ENCODE measurements at regions not wholly inside any gene's neighbourhood (a gene's known extent, or its start where the extent isn't known, plus 50 kb on each side); places are given as distances from the start of the nearest gene placed in this dataset.
A peak's percentile ranks its signal among the peaks of the same experiment; 100 is the strongest.

DNA sequence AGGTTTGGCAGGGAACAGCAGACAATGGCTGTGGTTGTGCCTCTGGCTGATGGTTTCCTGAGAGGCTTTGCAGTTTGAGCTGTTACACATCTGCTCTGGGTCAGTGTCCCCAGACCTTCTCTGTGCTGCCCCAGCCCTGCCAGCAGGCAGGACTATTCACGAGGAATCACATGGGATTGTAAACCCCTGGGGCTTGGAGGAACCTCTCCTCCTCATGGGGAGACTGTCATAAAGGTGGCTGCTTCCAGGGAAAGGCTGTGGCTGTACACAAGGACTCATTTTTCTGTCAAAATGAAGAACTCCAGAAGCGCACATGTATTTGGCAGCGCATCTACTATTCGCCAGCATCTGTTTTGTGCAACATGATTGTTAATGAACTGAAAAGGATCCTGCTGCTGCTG is 142.6 kb upstream of the CYP1B1 start:
- no peak overlapping the region for H3K27ac Mint-ChIP-seq
- peaks cover 2% of the 10 kb centered on the region for H3K36me3 Mint-ChIP-seq
- peaks cover 15% of the 10 kb centered on the region for H3K27me3 Mint-ChIP-seq
- peaks cover 11% of the 10 kb centered on the region for H3K4me1 Mint-ChIP-seq (ENCODE audit: low read depth)
- ChIA-PET POLR2A (no interaction called here), CTCF (interaction anchor here (0.7 kb wide), 1 partner anchor 289 kb away, joined by 4 read pairs; no protein-coding TSS in a partner anchor)
- no peak for DNase-seq
- H3K4me3 Mint-ChIP-seq = no peak overlapping the region
- intact Hi-C loops (cut with micrococcal nuclease) = no loop called here
- peaks cover 2% of the 10 kb centered on the region for H3K9me3 Mint-ChIP-seq

DNA sequence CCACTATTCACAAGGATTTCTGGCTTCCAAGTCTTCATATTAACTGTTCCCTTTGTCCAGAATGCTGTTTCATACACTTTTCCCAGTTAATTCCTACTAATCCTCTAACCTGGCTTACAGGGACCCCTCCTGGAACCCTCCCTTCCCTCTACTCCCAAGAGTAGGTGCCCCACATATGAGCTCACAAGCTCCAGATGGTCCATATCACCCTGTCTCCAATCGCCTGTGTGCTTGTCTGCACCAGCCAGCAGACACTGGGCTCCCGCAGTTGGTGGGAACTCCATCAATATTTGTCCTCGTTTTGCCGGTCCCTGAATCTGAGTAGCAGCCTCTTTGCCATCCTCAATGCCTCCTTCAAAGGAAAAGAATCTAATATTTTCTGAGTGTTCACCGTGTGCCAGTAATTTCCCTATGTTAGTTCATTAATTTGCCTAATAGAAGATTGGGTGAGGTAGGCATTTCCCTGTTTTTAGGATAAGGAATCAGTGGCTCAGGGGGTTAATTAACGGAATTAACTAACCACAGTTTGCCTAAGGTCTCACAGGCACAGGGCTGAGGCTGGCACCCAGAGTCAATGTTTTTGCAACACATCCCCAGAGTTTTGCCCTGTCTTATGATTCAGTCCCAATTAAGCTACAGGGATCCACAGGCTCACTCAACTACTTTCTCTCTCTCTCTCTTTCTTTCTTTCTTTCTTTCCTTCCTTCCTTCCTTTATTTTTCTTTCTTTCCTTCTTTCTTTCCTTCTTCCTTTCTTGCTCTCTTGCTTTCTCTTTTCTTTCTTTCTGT is 141.6 kb upstream of the CYP1B1 start:
- intact Hi-C loops (cut with micrococcal nuclease) = no loop called here
- Mint-ChIP-seq H3K4me1 (ENCODE audit: low read depth) (peaks cover 12% of the 10 kb centered on the region), H3K4me3 (no peak overlapping the region), H3K27me3 (peaks cover 15% of the 10 kb centered on the region), H3K36me3 (peaks cover 2% of the 10 kb centered on the region), H3K27ac (no peak overlapping the region), H3K9me3 (peaks cover 2% of the 10 kb centered on the region)
- POLR2A ChIA-PET = no interaction called here
- CTCF ChIA-PET = interaction anchor here (0.7 kb wide), 1 partner anchor 290 kb away, joined by 4 read pairs; no protein-coding TSS in a partner anchor
- no peak for DNase-seq

DNA sequence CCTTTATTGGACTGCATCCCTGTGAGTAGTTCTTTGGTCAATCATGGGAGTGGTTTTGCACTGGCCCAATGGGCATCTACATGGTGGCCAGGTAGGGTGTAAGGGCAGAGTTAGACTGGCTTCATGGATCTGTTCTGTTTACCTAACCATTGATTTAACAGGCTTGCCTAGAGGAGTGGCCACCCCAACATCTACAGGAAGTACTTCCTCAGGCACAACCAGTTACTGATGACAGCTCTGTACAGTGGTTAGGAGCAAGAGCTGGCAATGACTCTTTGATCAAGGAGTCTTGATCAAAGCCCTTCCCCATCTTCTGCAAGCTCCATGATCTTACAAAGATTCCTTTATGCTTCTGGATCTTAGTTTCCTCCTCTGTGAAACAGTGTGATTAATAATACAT is 140.9 kb upstream of the CYP1B1 start:
- no peak for DNase-seq
- Mint-ChIP-seq H3K27me3 (peaks cover 15% of the 10 kb centered on the region), H3K27ac (no peak overlapping the region), H3K4me3 (no peak overlapping the region), H3K36me3 (peaks cover 2% of the 10 kb centered on the region), H3K4me1 (ENCODE audit: low read depth) (peaks cover 12% of the 10 kb centered on the region), H3K9me3 (peaks cover 2% of the 10 kb centered on the region)
- intact Hi-C loops (cut with micrococcal nuclease) = no loop called here
- POLR2A ChIA-PET = no interaction called here
- CTCF ChIA-PET = no interaction called here

DNA sequence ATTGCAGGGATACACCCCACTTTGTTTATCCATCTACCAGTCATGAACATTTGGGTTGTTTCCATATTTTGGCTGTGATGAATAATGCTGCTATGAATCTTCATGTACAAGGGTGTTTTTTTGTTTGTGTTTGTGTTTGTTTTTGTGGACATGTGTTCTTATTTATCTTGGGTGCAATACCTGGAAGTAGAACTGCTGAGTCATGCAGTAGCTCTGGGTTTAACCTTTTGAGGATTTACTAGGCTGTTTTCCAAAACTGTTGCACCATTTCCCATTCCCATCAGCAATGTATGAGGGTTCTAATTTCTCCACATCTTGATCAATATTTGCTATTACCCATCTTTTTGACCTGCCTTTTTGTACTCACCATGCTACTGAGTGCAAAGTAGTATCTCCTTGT is 140.0 kb upstream of the CYP1B1 start:
- Mint-ChIP-seq H3K36me3 (peaks cover 2% of the 10 kb centered on the region), H3K9me3 (peaks cover 5% of the 10 kb centered on the region), H3K4me3 (no peak overlapping the region), H3K4me1 (ENCODE audit: low read depth) (peaks cover 12% of the 10 kb centered on the region), H3K27me3 (peaks cover 15% of the 10 kb centered on the region), H3K27ac (no peak overlapping the region)
- ChIA-PET CTCF (no interaction called here), POLR2A (no interaction called here)
- DNase-seq = no peak
- intact Hi-C loops (cut with micrococcal nuclease) = no loop called here

DNA sequence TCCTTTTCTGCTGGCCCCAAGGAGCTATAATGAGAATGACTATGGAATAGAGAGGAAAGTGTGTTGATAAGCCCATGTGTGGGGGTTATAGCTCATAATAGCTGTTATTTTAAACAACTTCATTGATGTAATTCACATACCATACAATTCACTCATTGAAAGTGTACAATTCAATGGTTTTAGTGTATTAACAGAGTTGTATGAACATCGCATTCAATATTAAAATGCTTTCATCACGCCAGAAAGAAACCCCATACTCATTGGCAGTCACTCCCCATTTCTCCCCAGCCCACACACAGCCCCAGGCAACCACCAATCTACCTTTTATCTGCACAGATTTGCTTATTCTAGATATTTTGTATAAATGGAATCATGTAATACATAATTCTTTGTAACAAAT is 139.6 kb upstream of the CYP1B1 start:
- Mint-ChIP-seq H3K9me3 (peaks cover 5% of the 10 kb centered on the region), H3K27ac (no peak overlapping the region), H3K27me3 (peaks cover 15% of the 10 kb centered on the region), H3K4me1 (ENCODE audit: low read depth) (peaks cover 12% of the 10 kb centered on the region), H3K4me3 (no peak overlapping the region), H3K36me3 (peaks cover 2% of the 10 kb centered on the region)
- ChIA-PET POLR2A (no interaction called here), CTCF (no interaction called here)
- no peak for DNase-seq
- intact Hi-C loops (cut with micrococcal nuclease) = no loop called here

DNA sequence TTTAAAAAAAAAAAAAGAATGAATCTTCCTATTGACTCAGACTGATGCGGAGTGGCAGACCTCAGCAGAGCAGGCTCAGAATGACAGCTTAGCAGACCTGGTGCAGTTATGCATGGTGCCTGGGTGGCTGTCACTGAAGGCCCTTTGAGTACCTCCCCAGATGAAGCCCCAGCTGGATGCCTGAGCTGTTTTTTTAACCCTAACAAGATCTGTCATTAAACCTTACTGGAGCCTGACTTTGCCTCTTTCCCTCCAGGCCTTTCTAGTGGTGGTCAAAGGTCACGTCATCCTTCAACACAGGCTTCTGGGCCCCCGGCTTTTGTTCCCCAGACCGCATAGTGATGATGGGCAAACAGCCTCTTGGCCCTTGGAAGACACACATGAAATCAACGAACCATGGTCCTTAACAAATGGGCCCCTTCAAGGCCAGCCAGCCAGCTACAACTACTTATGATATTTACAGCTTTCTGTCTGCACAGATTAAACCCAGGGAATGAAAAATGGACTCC is 138.3 kb upstream of the CYP1B1 start:
- H3K36me3 Mint-ChIP-seq = no peaks in the 10 kb centered on the region
- H3K27ac Mint-ChIP-seq = no peak overlapping the region
- DNase-seq = peak; percentile 55
- H3K27me3 Mint-ChIP-seq = peaks cover 13% of the 10 kb centered on the region
- peaks cover 12% of the 10 kb centered on the region for H3K4me1 Mint-ChIP-seq (ENCODE audit: low read depth)
- intact Hi-C loops (cut with micrococcal nuclease) = no loop called here
- ChIA-PET POLR2A (no interaction called here), CTCF (no interaction called here)
- H3K9me3 Mint-ChIP-seq = peaks cover 5% of the 10 kb centered on the region
- H3K4me3 Mint-ChIP-seq = no peak overlapping the region

DNA sequence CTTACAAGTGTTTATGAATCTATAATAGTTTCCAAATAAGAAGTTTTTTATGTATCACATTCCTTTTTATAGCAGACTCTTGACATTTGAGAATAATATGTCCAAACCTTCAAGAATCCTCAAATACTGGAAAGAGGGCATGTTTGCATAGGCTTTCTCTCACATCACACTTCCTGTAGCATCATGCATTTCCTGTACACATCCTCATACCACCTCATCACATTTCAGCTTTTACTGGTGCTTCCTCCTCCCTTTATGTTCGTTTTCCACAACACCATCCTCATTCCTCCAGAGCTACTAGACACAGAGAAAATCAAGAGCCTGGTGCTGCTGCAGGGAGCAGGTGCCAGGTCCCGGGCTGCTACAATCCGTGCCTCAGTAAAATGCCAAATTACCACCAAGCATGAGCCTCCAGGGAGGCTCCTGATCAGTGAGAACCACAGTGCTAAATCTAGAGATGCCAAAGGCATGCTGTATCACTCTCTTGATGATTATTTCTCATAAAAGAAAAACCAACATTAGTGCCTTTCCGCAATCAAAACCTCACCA is 137.7 kb upstream of the CYP1B1 start:
- peaks cover 12% of the 10 kb centered on the region for H3K4me1 Mint-ChIP-seq (ENCODE audit: low read depth)
- intact Hi-C loops (cut with micrococcal nuclease) = no loop called here
- DNase-seq = no peak
- peaks cover 5% of the 10 kb centered on the region for H3K9me3 Mint-ChIP-seq
- peaks cover 10% of the 10 kb centered on the region for H3K27me3 Mint-ChIP-seq
- no peaks in the 10 kb centered on the region for H3K36me3 Mint-ChIP-seq
- peak overlapping the region; percentile 5 for H3K27ac Mint-ChIP-seq
- ChIA-PET CTCF (no interaction called here), POLR2A (no interaction called here)
- H3K4me3 Mint-ChIP-seq = no peak overlapping the region

DNA sequence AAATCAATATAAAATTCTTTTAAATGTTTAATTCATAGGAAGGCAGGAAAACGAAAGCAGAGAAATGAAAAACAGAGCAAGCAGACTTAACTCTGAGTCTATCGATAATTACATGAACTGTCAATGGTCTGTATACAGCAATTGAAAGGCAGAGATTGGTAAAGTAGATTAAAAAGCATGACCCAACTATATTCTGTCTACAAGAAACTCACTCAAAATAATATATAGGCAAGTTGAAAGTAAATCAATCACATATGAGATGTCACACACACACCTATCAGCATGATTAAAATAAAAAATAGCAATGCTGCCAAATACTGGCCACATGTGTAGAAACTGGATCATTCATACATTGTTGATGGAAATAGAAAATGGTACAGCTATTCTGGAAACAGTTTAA is 136.4 kb upstream of the CYP1B1 start:
- DNase-seq = no peak
- Mint-ChIP-seq H3K27ac (no peak overlapping the region), H3K36me3 (no peaks in the 10 kb centered on the region), H3K9me3 (peaks cover 5% of the 10 kb centered on the region), H3K27me3 (no peaks in the 10 kb centered on the region), H3K4me3 (no peak overlapping the region), H3K4me1 (ENCODE audit: low read depth) (peaks cover 12% of the 10 kb centered on the region)
- CTCF ChIA-PET = no interaction called here
- intact Hi-C loops (cut with micrococcal nuclease) = no loop called here
- POLR2A ChIA-PET = no interaction called here

DNA sequence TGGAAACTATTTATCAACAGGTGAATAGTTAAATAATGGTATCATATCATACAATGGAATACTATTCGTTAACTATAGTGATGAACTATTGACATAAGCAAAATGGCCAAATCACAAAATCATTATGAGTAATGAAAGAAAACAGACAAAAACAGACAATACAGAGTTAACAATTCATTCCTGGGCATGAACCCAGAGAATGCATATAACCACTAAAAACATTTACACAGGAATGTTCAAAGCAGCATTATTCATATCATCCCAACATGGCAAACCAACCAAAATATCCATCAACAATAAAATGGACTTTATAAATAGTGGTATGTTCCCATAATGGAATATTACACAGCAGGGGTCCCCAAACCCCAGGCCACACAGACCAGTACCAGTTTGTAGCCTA is 131.2 kb upstream of the CYP1B1 start:
- no peak overlapping the region for H3K4me3 Mint-ChIP-seq
- H3K27ac Mint-ChIP-seq = no peak overlapping the region
- POLR2A ChIA-PET = no interaction called here
- H3K27me3 Mint-ChIP-seq = peaks cover 7% of the 10 kb centered on the region
- intact Hi-C loops (cut with micrococcal nuclease) = no loop called here
- peaks cover 5% of the 10 kb centered on the region for H3K9me3 Mint-ChIP-seq
- CTCF ChIA-PET = no interaction called here
- no peaks in the 10 kb centered on the region for H3K36me3 Mint-ChIP-seq
- no peaks in the 10 kb centered on the region for H3K4me1 Mint-ChIP-seq (ENCODE audit: low read depth)
- no peak for DNase-seq

DNA sequence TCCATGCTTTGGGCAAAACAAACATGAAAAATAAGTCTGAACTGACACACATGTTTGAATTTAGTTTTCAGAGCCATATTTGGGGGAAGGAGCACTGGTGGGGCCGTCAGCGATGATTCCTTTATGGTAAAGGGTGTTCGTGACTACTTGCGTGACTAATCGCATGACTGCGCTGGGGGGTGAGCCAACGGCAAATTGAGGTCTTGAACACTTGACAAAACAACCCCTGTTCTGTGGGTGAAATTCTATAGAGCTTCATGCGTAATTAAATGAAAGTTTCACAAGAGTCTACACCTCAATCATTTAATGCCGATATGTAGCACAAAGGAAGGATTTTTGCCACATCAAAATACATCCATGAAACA is 127.5 kb upstream of the CYP1B1 start:
- H3K27ac Mint-ChIP-seq = no peak overlapping the region
- no peak overlapping the region for H3K4me3 Mint-ChIP-seq
- no peaks in the 10 kb centered on the region for H3K9me3 Mint-ChIP-seq
- peaks cover 18% of the 10 kb centered on the region for H3K27me3 Mint-ChIP-seq
- no peaks in the 10 kb centered on the region for H3K4me1 Mint-ChIP-seq (ENCODE audit: low read depth)
- intact Hi-C loops (cut with micrococcal nuclease) = no loop called here
- ChIA-PET CTCF (no interaction called here), POLR2A (no interaction called here)
- no peak for DNase-seq
- no peaks in the 10 kb centered on the region for H3K36me3 Mint-ChIP-seq

DNA sequence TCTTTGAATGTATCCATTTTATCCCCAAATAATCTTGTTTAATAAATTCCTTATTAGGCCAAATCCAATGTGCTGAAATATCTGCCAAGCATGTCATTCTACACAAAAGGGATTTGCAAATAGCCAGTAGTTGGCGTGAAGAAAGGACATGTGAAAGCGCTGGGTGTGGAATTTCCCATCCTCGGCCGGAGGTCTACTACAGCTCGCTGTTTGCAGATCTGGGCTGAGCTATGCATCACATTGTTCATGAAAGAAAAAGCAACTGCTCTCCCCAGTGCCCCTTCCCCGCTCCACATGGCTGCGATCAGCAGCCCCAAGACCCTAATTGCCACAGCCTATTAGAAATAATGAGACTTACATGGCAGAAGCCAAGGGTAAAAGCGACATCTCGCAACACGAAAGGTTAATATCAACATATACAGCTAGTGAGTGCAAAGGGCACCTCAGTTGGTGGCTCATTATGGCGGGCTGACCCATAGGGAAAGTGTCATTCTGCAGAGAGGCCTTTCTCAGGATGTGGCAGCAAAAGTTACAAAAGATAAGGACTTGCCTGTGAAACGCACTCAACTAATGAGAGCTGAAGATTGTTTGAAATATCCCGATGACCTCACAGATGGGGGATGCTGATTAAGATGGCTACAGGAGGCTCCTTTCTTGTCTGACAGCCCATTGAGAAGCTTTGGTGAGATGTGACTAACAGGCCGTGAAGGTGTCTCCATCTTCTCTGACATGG is 126.9 kb upstream of the CYP1B1 start:
- H3K36me3 Mint-ChIP-seq = no peaks in the 10 kb centered on the region
- no peak overlapping the region for H3K4me3 Mint-ChIP-seq
- CTCF ChIA-PET = no interaction called here
- H3K27ac Mint-ChIP-seq = no peak overlapping the region
- H3K4me1 Mint-ChIP-seq (ENCODE audit: low read depth) = no peaks in the 10 kb centered on the region
- intact Hi-C loops (cut with micrococcal nuclease) = no loop called here
- H3K9me3 Mint-ChIP-seq = no peaks in the 10 kb centered on the region
- H3K27me3 Mint-ChIP-seq = peaks cover 18% of the 10 kb centered on the region
- DNase-seq = no peak
- POLR2A ChIA-PET = no interaction called here

DNA sequence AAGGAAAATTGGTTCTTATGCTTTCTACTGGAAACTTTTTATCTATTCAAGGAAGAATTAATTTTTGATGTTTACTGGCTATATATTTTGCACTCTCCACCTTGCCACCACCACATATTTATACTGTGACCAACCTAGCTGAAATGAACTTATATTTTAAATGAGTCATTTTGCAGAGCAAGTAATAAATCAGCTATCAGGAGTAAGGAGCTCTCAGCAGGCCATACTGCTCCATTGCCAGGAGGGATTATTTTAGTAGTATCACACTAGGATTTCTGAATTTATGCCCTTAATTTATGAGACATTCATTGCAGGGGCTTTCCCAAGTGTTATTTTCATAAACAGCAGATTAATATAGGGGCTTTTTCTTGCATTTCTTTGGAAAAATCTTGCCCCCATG is 125.8 kb upstream of the CYP1B1 start:
- H3K4me3 Mint-ChIP-seq = no peak overlapping the region
- no peak overlapping the region for H3K27ac Mint-ChIP-seq
- peaks cover 18% of the 10 kb centered on the region for H3K27me3 Mint-ChIP-seq
- no peak for DNase-seq
- no peaks in the 10 kb centered on the region for H3K36me3 Mint-ChIP-seq
- ChIA-PET CTCF (interaction anchor here (0.6 to 1.0 kb wide), 3 partner anchors 24 to 306 kb away, joined by 3 read pairs; no protein-coding TSS in a partner anchor), POLR2A (interaction anchor here (0.6 kb wide), 1 partner anchor 36 kb away, joined by 3 read pairs; no protein-coding TSS in a partner anchor)
- no peaks in the 10 kb centered on the region for H3K9me3 Mint-ChIP-seq
- H3K4me1 Mint-ChIP-seq (ENCODE audit: low read depth) = no peaks in the 10 kb centered on the region
- intact Hi-C loops (cut with micrococcal nuclease) = no loop called here

All from activated CD4-positive, alpha-beta memory T cell treated with anti-CD3 and anti-CD28 coated beads for 36 hours (primary cell).